ENCODE measurements at regions not wholly inside any gene's neighbourhood (a gene's known extent, or its start where the extent isn't known, plus 50 kb on each side); places are given as distances from the start of the nearest gene placed in this dataset.

GRCh38 chr5:173802670-173803165 is 85.4 kb upstream of the CPEB4 start:
- TF ChIP-seq CTCF (IDR thresholded peaks at IDR 0.05; ENCODE audit: low read length) (no peak), EZH2phosphoT487 (IDR thresholded peaks at IDR 0.05; ENCODE audit: low read length) (no peak), EZH2 (optimal IDR thresholded peaks at IDR 0.05; ENCODE audit: low read depth, low read length) (no peak)
